HepG2 (cell line): ENCODE measurements at regions not wholly inside any gene's neighbourhood (a gene's known extent, or its start where the extent isn't known, plus 50 kb on each side); places are given as distances from the start of the nearest gene placed in this dataset.
A peak's percentile ranks its signal among the peaks of the same experiment; 100 is the strongest.

Source experiments
- AKNA ChIP-seq: sonication (generic); formaldehyde crosslinking; IDR thresholded peaks from 2 replicates; pipeline ENCODE4 v1.4.0; 2020; ENCODE audit warnings: missing genetic modification reagents, borderline replicate concordance
- ERF ChIP-seq: IDR thresholded peaks from 2 replicates; pipeline ENCODE4 v1.6.1; 2018; ENCODE audit warnings: missing biosample characterization, missing genetic modification reagents
- GFI1 ChIP-seq: sonication (generic); formaldehyde crosslinking; IDR thresholded peaks from 2 replicates; pipeline ENCODE4 v1.5.0; 2020; ENCODE audit warnings: missing genetic modification reagents, mild to moderate bottlenecking, borderline replicate concordance
- NFE2L1 ChIP-seq: sonication (generic); formaldehyde crosslinking; IDR thresholded peaks from 2 replicates; pipeline ENCODE4 v1.4.0; 2020; ENCODE audit warnings: missing genetic modification reagents, mild to moderate bottlenecking, borderline replicate concordance
- TEAD3 ChIP-seq: optimal IDR thresholded peaks from 2 replicates; pipeline ENCODE3; 2016; ENCODE audit warnings: borderline replicate concordance
- TFDP2 ChIP-seq: sonication (generic); formaldehyde crosslinking; IDR thresholded peaks from 2 replicates; pipeline ENCODE4 v1.4.0; 2020; ENCODE audit warnings: missing genetic modification reagents
- ZBTB38 ChIP-seq: sonication (generic); formaldehyde crosslinking; IDR thresholded peaks from 2 replicates; pipeline ENCODE4 v1.5.1; 2020; ENCODE audit warnings: mild to moderate bottlenecking, missing genetic modification reagents
- ZKSCAN1 ChIP-seq: fragments of 150-350 bp; IDR thresholded peaks from 2 replicates; pipeline ENCODE4 v1.6.1; 2014; ENCODE audit warnings: low read length
- ZNF142 ChIP-seq: sonication (generic); formaldehyde crosslinking; IDR thresholded peaks from 2 replicates; pipeline ENCODE4 v1.4.0; 2020; ENCODE audit warnings: missing genetic modification reagents
- ZNF558 ChIP-seq: sonication (generic); formaldehyde crosslinking; IDR thresholded peaks from 2 replicates; pipeline ENCODE4 v1.9.0; 2022; ENCODE audit warnings: mild to moderate bottlenecking, missing genetic modification reagents, borderline replicate concordance
- ZNF574 ChIP-seq: sonication (generic); formaldehyde crosslinking; IDR thresholded peaks from 2 replicates; pipeline ENCODE4 v1.4.0; 2020; ENCODE audit warnings: missing genetic modification reagents
- ZNF777 ChIP-seq: sonication (generic); formaldehyde crosslinking; IDR thresholded peaks from 2 replicates; pipeline ENCODE4 v1.4.0; 2020; ENCODE audit warnings: missing genetic modification reagents
- ZNF891 ChIP-seq: sonication (generic); formaldehyde crosslinking; IDR thresholded peaks from 2 replicates; pipeline ENCODE4 v1.5.0; 2020; ENCODE audit warnings: mild to moderate bottlenecking, missing genetic modification reagents

- TF ChIP-seq ZNF142 (CRISPR knock-in tag): no peak
- TF ChIP-seq TFDP2 (CRISPR knock-in tag): peak; percentile 64; the same call in 1 of the 2 replicates
- peak; percentile 72 for TF ChIP-seq ZNF574 (CRISPR knock-in tag)
- TF ChIP-seq ZNF777 (CRISPR knock-in tag): peak; percentile 75
- peak; percentile 72 for TF ChIP-seq ZBTB38 (CRISPR knock-in tag)
- peak; percentile 70 for TF ChIP-seq ERF
- no peak for TF ChIP-seq AKNA (CRISPR knock-in tag)
- peak; percentile 68 for TF ChIP-seq GFI1 (CRISPR knock-in tag)
- no peak for TF ChIP-seq ZNF558 (CRISPR knock-in tag)
- TF ChIP-seq ZKSCAN1: peak; percentile 59; the same call in 1 of the 2 replicates
- TF ChIP-seq TEAD3 (CRISPR knock-in tag): peak; percentile 47
- no peak for TF ChIP-seq NFE2L1 (CRISPR knock-in tag)
- peak; percentile 68; the same call in 1 of the 2 replicates for TF ChIP-seq ZNF891 (CRISPR knock-in tag)
Measured at GRCh38 chr6:26312501-26313397, 52.2 kb upstream of the BTN3A2 start (continued).
